PFSK-1 (cell line): ENCODE measurements at regions not wholly inside any gene's neighbourhood (a gene's known extent, or its start where the extent isn't known, plus 50 kb on each side); places are given as distances from the start of the nearest gene placed in this dataset.

Experiments used
- FOXP2 ChIP-seq: optimal IDR thresholded peaks from 2 replicates; pipeline ENCODE3; 2011; ENCODE audit warnings: borderline replicate concordance, control low read depth, inconsistent platforms; ENCODE audit not compliant: insufficient read depth; ENCODE audit errors: extremely low read length, extremely low read depth
- POLR2AphosphoS5 ChIP-seq: IDR thresholded peaks from 2 replicates; pipeline ENCODE4 v1.6.1; 2012; ENCODE audit warnings: low read depth, mild to moderate bottlenecking, control low read depth, low read length, moderate library complexity
- REST ChIP-seq, 2 experiments: IDR thresholded peaks; 2 replicates each; pipeline versions ENCODE4 v1.6.1 to v1.8.0; 2011 to 2012; ENCODE audit warnings: low read depth in 2 of 2, low read length in 2 of 2, control low read depth in 1 of 2, inconsistent platforms in 1 of 2, mild to moderate bottlenecking in 1 of 2, moderate library complexity in 1 of 2; ENCODE audit not compliant: insufficient read depth in 1 of 2
- SIN3A ChIP-seq: IDR thresholded peaks from 2 replicates; pipeline ENCODE4 v1.6.1; 2012; ENCODE audit warnings: mild to moderate bottlenecking, low read length, moderate library complexity, borderline replicate concordance; ENCODE audit not compliant: insufficient read depth
- TAF1 ChIP-seq: IDR thresholded peaks from 2 replicates; pipeline ENCODE4 v1.6.1; 2012; ENCODE audit warnings: low read length, control low read depth, borderline replicate concordance; ENCODE audit not compliant: insufficient read depth

GRCh38 chr11:22476589-22476988, 138.4 kb downstream of the SLC17A6 start:
- TF ChIP-seq REST (IDR thresholded peaks at IDR 0.05; ENCODE audit: insufficient read depth in 1 of 2, low read depth in 2 of 2, low read length in 2 of 2) (no peak), SIN3A (no peak), POLR2AphosphoS5 (no peak), TAF1 (no peak), FOXP2 (no peak)
